GM18517 (cell line): ENCODE measurements at regions not wholly inside any gene's neighbourhood (a gene's known extent, or its start where the extent isn't known, plus 50 kb on each side); places are given as distances from the start of the nearest gene placed in this dataset.
"Not testable (repeated sequence)": the region's sequence is repeated elsewhere in the genome, so short reads cannot be mapped to it uniquely, and the experiment has no call there.

ENCODE experiments used
- ATAC-seq: cut with Tn5 transposase; IDR thresholded peaks from one replicate; pipeline ENCODE4 v1.9.1; 2021; ENCODE audit warnings: mild to moderate bottlenecking, moderate library complexity; ENCODE audit not compliant: unreplicated experiment

DNA sequence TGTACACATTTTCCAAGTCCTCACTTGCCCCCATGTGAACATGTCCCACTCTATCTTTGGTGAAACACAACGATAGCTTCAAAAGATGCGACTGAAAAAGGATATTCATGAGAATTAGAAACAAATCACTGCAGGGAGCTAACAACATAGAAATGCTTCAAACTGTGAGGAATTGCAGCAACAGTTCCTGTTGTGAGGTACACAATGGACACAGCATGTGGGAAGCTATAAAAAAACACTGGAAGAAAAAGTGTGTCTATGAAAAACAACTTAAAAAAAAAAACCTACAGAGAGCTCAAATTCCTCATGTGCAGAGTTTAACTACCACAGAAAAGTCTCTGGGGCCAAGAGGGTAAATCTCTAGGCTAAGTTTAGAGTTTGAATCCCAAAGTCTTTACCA, 51.6 kb upstream of the BLTP1 start:
- ATAC-seq, result no peak

DNA sequence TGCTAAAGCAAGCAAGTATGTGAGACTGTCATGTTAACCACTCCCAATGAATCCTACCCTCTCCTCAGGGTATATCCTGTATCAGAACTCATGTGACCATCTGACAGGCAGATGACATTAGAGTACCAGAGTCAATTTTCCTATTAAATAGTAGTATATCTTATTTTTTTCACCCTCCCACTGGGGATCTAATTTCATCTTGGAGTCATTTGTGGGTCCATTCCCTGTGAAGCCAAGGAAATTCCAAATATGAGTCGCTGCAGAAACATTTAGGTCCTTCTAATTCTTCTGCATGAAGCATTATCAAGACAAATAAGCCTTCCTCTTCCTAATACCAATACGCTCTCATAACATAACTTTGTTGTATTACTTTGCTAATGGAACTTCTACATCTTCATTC, 52.2 kb upstream of the BLTP1 start:
- no peak for ATAC-seq

DNA sequence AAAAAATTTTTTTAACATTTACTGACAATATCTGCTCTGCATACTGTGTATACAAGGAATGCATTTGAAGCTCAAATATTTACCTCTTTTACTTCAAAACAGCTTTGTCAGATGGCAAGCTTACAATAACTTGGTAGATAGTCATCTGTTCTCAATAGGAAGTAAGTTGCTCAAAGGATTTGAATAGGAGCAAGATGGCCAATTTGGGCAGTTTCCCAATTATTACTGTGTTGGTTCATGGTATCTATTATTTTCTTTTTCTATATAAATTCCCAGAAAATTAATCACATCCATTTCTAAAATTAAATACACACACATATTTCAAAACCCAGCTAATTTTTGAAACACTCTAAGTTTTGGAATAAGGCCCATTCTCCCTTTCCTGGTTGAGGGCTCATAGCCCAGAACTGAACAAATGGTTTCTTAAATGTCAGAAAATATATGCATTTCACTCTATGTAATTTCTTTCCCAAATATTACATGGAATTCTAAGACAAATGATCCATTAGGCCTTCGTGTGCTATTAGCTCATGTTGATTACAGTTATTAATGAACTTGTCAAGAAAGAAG, 60.2 kb upstream of the BLTP1 start:
- ATAC-seq, result no peak

DNA sequence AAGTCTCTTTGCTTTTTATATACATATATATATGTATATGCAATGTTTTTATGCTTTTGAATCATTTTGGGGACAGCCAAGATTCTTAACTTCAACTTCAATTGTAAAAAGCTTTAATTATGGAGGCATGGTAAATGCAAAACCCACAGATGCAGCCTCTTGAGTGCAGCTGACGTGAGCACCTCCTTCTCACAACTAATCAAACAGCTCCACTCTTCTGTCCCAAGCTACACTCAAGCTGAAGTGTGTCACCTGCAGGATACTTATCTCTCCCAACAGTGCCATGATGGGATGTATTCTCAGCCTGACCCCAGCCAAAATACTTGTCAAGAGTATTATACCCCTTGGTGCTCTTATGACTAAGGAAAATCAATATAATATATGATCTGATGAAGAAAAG, 60.7 kb upstream of the BLTP1 start:
- no peak for ATAC-seq

DNA sequence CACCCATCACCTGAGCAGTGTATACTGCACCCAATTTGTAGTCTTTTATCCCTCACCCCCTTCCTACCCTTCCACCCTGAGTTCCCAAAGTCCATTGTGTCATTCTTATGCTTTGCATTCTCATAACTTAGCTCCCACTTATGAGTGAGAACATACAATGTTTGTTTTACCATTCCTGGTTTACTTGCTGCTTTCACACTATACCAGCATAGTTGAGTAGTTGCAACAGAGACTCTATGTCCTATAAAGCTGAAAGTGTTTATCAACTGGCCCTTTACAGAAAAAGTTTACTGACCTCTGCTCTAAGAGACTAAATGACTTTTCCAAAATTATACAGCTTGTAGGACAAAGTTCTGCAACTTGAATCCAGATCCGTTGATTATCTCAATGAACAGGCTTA, 61.1 kb upstream of the BLTP1 start:
- no peak for ATAC-seq

DNA sequence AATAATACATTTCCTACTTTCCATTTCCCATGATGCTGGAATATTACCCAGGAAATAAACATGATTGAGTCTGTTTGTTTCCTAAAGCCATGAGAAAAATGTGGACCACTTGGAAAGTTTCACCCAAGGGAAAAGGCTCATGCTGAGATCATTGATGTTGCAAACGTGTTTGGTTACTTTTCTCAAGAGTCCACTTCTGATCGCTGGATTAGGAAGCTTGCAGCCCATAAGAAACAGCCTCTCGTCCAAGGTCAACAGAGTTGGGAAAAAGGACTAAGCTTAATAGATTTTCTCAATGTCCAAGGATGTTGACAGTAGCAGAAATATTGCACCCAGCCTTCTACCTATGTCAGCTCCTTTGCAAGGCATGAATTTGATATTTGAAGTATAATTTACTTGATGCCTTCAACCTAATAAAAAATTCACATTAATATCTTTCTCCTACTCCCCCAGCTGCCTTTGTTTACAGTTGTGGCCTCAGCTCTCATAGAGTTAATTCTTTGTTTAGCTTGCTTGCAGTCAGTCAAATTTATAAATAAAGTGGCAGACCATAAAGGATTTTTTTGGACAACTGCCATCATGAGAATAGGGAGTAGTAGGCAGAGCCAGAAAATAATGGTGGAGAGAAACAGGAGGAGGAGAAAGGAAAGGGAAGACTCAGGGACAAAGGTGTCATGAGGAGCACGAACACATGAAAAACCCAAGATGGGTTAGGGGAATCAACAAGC, 65.6 kb upstream of the BLTP1 start:
- no peak for ATAC-seq

DNA sequence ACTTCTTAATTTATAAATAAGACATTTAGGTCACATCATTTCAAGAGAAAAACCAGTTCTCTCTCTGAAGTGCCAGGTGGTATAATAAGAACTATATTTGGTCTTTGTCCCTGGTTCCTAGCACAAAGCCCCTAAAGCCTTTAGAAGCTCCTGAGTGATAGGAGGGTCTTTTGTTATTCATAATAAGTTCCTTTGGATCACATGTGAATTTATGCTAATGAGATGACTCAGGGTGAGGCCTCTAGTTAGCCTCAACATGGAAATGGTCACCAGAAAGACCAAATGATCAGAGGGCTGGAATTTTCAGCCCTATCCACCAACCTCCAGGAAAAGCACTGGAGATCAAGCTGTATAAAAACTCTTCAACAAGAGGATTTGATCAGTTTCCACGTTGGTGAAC, 68.1 kb upstream of the BLTP1 start:
- ATAC-seq, result no peak

DNA sequence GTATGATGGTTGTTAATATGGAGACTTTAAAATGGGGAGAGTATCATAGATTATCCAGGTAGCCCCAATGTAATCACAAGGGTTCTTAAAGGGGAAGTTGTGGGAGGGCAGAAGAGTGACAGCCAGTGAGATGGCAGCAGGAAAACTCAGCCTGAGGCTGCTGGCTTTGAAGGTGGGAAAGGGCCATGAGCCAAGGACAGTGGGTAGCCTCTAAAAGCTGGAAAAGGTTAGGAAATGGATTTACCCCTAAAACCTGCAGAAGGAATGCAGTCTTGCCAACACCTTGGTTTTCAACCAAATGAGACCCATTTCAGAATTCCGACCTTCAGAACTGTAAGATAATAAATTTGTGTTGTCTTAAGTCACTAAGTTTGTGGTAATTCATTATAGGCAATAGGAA, 68.8 kb upstream of the BLTP1 start:
- no peak for ATAC-seq

DNA sequence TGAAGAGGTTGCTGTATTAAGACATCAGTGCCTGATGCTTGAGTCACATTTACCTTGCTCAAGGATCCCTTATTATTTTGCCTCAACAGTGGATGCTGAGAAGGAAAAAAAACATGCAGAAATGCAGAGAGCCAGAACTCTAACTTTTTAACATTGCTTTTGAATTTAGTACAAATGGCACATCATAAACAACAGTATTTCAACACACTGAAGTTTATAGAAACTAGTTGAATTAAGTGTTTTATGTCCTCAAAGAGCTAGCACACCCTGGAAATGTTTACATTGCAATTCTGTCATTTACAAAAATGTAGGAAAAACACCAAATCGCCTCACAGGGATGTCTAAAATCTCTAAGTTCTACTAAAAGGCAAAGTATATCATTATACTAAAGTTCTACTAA, 69.5 kb upstream of the BLTP1 start:
- ATAC-seq, result no peak

DNA sequence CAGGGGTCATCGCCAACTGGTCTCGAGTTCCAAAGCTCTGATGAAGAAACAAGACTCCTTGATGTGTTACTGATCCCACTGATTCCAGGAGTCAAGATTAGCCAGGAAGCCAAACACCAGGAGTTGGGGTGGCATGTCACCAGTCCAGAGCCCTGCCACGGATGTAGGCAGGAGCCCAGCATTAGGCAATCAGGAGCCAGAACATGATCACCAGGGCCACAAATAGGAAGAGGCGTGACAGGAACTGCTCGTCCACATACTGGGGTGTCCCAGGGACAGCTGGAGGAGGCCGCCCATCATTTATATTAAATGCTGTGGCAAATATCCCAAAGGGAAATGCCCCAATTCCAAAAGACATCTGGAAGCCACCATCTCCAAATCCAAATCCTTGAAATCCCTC, 74.5 kb upstream of the BLTP1 start:
- ATAC-seq, result not testable (repeated sequence)

DNA sequence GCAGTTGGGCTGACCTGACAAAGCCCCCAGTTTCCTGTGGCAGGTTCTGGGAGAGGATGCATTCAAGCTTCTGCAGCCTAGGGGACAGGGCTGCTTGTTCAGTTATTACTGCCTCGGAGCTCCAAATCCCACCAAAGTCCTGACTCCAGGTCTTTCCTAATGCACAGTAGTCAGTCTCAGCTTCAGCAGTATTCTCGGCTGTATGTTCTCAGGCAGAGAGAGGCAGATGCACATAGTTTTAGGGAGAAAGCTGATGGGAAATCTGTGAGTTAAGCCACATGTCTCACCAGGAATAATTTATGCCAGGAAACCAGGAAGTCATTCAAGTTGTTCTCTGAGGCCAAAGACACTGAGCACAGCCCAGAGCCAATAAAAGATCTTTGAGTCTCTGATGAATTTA, 75.3 kb upstream of the BLTP1 start:
- not testable (repeated sequence) for ATAC-seq

DNA sequence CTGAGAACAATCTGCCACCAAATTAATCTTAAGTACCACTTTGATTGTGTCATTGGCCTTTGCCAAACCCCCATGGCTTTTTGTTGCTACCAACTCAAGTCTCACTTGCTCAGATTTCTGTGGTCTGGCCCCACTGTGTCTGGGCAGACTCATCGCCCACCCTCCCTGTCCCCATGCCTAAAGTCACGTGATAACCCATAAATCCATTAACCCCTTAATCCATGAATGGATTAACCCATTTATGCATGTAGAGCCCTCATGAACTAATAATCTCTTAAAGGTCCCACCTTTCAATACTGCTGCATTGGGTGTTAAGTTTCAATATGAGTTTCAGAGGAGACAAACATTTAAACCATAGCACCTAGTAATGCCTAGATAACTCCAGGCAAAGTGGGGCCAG, 78.5 kb upstream of the BLTP1 start:
- ATAC-seq, result no peak

DNA sequence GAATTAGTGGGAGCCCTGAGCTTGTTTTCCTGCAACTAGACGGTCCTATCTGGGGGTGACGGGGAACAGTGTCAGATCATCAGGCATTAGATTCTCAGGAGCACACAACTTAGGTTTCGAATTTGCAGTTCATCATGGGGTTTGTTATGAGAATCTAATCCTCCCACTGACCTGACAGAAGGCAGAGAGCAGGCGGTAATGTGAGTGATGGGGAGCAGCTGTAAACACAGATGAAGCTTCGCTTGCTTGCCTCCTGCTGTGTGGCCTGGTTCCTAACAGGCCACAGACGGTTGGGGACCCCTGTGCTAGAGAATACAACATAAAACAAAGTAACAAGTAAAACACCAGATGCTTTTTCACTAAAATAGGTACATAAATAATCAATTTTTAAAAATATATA, 86.2 kb upstream of the BLTP1 start:
- ATAC-seq, result no peak

DNA sequence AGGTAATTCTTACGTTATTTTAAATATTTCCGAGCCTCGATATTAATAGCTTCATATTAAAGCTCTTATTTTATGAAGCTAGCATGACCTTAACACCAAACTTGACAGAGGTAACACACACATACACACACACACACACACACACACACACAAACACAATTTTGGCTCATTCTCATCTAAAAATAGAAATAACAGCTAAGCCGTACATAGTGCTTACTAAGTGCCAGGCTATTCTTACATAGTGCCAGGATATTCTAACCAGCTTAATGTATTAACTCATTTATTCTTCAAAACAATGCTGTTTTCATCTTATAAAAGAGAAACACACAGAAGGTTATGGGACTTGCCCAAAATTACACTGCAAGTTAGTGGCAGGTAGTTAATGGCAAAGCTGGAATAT, 87.0 kb upstream of the BLTP1 start:
- no peak for ATAC-seq

DNA sequence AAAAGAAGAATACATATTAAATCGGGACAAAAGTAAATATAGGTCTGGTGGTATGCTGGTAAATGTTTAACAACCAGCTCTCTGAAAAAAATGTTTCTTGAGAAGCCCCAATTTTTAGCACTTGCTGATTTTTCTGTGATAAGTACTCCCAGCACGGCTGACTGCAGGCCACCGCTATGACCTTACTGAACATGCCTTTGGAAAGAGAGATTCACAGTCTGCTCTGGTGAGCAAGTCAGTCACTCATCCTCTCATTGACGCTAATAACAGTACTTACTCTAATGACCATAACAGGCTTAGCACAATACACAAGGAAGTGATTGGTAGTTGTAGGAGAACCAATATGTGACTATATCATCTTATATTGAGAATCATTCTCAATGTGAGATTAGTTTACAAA, 98.9 kb upstream of the BLTP1 start:
- no peak for ATAC-seq

DNA sequence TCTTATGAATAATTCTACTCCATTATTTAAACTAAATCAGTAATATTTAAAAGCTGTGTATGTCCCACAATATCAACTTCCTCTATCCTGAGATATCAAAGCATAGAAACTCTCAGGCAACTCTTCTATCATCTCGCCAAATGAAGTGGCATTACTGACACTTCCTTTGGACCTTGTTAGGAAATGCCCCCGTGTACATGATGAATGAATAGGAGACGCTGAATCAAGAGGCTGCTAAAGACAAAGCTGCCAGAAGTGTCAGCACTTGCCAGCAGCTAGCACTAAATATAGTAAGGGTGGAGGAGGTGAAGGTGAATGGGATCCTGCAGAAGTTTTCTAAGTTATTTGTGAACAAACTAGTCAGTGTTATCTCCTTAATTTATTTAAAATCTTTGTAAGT, 99.5 kb upstream of the BLTP1 start:
- no peak for ATAC-seq

DNA sequence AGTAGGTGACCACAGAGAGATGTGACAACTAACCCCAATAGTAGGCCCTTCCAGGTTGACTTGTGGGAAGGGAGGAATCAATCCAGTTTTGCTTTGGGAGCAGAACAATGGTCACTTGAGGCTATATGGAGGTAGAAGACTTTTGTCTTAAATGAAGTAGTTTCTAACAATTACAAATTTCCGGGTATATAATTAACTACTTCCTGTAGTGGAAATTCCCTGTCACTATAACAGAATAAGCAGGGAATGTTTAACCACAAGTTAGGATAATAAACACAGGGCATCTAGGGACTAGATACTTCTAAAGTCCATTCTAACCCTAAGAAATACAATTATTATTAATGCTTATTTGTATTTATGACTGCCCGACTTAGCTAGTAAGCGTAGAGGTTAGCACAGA, 99.0 kb upstream of the TRPC3 start:
- ATAC-seq, result no peak

DNA sequence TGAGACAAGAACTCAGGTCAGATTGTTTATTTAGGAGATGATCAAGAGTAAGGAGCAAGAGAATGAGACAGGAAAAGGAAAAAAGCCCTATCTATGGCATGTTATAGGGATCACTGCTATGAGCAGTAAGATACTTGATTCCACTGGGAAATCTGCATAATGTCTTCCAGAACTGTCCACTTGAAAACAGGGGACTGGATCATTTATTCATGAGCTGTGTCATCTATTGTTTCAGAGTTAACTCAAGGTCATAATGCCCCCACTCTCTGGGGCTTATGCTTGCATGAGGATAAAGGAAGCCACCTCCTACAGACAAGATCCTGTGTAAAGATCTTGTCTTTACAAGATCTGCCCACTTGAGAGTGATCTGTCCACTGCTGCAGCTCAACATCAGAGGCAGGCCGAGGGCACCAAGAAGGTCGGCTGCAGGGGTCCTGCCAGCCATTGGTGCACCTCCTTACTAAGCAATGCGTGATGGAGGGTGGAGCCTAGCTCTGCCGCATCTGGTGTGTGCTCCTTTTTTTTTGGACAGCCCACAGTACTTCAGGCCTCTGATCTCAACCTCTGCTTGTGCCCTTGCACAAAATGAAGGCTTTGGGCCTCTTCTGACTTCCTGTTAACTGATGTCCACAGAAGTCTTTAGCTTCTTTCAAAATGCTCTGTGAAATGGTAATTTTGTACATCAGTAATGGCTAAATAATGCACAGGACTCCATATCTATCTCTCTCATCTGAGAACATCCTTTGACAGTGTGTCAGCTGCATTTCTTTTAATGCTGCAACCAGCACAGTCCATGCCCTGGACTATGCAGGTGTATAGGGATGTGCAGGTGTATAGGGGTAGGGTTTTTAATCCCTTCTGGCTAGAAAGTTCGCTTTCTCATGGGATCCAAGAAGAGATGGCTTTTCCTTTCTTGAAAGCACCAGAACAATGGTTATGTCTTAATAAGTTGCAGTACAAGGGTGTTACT, 95.9 kb upstream of the TRPC3 start:
- no peak for ATAC-seq

DNA sequence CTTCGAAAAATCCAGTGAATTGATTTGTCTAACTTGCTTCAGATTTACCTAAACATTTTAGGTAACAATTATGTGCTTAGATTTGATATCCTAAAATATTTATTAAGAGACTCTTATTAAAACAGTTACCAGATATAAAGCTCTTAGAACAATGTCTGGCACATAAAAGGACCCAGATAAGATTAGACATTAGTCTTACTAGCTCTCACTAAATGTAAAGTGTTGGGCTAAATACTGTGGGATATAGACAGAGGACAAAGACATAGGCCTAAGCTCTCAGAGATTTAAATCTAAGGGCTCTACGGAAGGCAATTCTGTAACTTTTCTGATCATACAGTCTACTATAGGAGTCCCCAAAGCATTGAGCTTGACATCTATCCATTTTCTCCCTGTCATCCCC, 94.4 kb upstream of the TRPC3 start:
- no peak for ATAC-seq

DNA sequence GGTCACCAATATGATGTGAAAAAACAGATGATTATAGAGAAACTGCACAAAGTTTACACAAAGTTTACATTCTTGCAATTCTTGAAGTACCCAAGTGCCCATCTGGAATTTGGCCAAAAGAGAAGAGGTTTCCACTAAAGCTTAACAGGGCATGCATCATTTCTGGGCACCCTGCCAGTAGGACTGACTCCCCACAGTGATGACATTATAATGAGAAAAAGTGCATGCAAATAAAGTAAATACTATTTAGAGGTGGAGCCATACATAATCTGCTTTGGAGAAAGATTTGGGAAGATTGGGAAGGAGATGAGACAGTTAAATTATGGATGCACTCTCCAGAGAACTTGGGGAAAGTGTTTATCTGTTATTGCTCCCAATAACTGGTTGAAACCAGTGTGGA, 93.7 kb upstream of the TRPC3 start:
- no peak for ATAC-seq

DNA sequence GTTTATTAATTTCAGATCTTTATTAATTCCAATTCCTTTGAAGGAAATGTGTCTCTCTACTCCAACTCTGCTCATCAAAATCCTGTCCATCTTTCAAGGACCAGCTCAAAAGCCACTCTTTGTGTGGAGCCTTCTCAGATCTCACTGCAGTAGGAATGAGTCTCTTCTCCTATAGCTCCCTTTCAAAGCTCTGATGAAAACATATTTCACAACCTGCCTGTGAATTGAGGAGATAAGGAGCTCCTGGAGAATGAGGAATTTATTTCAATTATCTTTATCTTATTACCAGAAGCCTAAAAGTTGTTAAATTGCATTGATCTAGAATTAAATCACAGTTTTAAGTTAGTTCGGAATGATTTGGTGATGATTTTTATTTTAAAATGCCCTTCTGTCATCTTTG, 92.6 kb upstream of the TRPC3 start:
- no peak for ATAC-seq

DNA sequence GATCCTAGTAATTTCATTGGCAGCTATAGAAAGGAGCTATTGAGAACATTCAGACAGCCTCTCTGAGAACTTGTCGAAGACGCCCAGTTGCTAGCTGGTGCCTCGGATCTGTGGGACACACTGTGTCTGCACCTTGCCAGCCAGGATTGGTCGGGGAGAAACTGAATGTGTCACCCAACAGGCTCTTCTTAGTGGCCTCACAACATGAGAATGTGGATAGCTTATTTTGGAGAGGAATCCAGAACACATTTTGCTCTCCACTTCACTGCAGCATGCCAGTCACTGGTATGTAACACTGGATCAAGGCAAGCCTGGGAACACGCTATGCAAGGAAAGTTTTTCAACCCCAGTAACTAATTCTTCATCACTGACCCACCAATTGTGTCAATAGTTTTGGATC, 89.5 kb upstream of the TRPC3 start:
- ATAC-seq, result no peak
